GM19023 (cell line): ENCODE measurements at regions not wholly inside any gene's neighbourhood (a gene's known extent, or its start where the extent isn't known, plus 50 kb on each side); places are given as distances from the start of the nearest gene placed in this dataset.
"Not testable (repeated sequence)": the region's sequence is repeated elsewhere in the genome, so short reads cannot be mapped to it uniquely, and the experiment has no call there.

Source experiments
- ATAC-seq: cut with Tn5 transposase; IDR thresholded peaks from one replicate; pipeline ENCODE4 v1.9.1; 2021; ENCODE audit warnings: mild to moderate bottlenecking, moderate library complexity; ENCODE audit not compliant: unreplicated experiment

DNA sequence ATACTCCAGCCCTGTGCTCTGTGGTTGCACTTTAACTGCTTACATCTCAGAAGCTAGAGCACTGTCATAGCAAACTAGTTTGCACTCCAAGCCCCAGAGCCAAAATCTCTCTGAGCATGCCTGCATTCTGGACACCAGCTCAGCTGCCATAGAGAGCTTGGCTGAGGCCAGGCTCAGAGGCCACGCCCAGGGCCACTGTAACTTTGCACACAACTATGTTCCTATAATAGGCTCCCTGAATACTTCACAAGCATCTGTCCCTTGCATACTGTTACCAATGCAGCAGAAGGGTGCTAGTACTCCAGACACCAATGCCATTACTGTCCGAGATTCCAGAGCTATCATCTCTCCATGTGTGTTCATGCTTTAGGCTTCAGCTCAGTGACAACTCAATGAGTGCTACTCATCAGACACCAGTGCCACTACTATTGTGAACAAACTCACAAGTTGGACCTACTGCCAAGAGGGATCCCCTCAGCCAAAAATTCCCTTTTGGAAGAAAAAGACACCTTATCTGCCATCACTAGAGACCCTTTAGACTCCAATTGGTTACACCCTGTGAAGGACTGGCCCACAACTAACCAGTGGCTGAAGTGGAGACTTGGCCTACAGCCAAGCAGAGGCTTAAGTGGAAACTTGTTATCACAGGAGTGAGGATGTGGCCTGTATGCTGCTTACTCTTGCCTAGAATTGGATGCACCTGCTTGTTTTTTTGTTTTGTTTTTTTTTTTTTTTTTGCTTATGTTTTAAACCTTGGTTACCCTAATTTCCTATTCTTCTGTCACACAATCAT lies 211.6 kb upstream of the MAGI2 start:
- no peak for ATAC-seq

DNA sequence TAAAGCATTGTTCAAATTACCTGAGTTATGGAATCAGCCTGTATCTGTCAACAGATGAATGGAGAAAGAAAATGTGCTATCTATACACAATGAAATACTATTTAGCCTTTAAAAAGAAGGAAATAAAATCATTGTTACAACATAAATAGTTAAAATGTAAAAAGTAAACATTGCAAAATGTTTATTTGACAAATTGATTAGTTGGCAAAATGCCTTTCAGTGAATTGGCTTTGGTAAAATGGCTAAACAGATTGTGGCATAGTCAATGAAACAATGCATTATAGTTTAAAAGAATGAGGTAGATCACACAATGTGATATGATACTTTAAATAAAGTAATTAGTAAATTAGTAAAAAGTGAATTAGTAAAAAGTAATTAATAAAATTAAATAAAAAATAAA lies 204.8 kb upstream of the MAGI2 start:
- no peak for ATAC-seq

GRCh38 chr7:79653136-79653631 lies 199.7 kb upstream of the MAGI2 start:
- no peak for ATAC-seq

DNA sequence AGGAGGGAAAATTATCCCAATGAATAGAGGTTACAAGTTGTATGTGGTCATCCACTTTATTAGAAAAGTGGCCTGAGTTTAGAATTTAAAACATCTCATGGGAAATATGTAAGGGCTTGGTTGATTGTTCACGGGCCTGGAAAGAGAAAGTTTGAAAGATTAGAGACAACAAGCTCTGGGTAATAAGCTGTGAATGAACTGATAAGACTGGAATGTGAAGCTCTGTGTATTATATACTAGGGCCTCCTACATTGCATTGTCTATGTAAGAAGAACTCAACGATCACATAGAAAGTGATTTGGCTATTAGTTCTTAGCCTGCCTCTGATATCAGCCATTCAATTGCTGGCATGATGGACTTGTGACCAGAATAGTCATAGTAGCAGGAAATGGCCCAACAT lies 199.2 kb upstream of the MAGI2 start:
- no peak for ATAC-seq

GRCh38 chr7:79647711-79648110 lies 194.2 kb upstream of the MAGI2 start:
- no peak for ATAC-seq

DNA sequence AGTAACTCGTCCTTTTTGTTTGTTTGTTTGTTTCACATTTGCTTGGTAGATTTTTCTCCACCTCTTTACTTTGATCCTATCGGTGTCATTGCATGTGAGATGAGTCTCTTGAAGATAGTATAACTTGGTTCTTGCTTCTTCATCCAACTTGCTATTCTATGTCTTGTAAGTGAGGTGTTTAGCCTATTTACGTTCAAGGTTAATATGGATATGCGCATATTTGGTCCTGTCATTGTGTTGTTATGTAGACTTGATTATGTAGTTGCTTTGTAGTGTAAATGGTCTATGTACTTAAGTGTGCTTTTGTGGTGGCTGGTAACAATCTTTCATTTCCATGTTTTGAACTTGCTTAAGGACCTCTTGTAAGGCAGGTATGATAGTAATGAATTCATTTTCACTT lies 192.8 kb upstream of the MAGI2 start:
- no peak for ATAC-seq

DNA sequence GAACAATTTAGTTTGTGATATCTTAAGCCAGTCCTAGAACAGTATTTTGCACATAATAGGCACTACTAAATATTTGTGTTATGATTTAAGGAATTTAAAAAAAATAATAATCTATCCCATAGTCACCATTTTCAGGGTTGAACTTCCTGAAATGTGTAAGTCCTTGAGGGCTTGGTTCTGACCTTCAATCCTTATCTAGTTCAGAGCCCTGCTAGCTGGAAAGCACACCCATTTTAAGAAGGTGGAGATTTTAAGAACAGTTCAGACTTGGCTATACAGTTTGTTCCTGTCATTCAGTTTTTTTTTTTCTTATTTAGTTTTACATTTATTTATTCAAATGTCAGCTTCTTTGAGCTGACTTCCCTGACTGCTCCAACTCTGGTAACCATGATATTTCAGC lies 183.4 kb upstream of the MAGI2 start:
- ATAC-seq, result no peak

DNA sequence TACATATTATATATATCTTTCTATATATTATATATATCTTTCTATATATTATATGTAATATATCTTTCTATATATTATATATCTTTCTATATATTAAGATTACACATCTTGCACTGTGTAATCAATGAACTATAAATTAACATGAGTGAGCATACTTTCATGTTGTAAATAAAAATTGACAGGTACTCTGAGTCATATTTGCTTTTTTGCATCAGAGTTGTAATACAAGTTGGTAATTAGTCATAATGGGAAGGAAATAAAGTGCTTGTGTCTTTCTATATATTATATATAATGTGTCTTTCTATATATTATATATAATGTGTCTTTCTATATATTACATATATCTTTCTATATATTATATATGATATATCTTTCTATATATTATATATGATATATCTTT lies 172.5 kb upstream of the MAGI2 start:
- not testable (repeated sequence) for ATAC-seq

DNA sequence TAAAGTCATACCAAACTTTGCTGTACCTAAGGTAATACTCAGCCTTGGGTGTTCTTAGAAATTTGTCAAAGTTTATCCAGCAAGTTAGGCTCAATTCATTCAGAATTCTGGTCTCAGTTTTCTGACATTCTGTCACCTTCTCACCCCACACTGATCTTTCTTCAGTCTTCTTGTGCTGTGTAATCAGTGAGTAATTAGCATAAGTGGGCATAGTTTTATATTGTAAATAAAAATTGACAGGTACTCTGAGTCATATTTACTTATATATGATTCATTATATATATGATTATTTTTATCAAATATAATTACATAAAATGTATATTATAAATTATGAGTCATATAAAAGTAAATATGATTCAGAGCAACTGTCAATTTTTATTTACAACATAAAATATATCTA lies 170.9 kb upstream of the MAGI2 start:
- ATAC-seq, result no peak

- no peak for ATAC-seq
These were observed 169.3 kb upstream of the MAGI2 start for GRCh38 chr7:79622781-79623180.

GRCh38 chr7:79620291-79620690 lies 166.8 kb upstream of the MAGI2 start:
- no peak for ATAC-seq

DNA sequence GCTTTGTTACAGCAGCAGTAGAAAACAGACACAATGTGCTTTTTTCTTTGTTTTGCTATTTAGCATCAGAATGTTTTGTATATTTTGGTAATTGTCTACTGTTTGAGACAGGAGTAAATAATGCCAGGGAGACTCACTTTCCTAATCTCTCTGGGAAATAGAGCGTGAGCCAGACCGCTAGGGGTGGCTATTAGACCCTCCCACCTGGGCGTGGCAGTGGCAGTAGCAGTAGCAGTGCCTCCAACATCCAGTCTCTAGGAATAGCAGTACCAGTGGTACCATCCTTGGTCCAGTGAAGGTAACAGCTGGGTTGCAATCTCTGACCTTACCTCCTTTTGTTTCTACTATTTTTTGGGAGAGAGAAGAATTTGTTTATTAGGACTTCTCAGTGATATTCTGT lies 165.7 kb upstream of the MAGI2 start:
- ATAC-seq, result no peak

GRCh38 chr7:79615871-79616640 lies 162.6 kb upstream of the MAGI2 start:
- ATAC-seq, result no peak

DNA sequence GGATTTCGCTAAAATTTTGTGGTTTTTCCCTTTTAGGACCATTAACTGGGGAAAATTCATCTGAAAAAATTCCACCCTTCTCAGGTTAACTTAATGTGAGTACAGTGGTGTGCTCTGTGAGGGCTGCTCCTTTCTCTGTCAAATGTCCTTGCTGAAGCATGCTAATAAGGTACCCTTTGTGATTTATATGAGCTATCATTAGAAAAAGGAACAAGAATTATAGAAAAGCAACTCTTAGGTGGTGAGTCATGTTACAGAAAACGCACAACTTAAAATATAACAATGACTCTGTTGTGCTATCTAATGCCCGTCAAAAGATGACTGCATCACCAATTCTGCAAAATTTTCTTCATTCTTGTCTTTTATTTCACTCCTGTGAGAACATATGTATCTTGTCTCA lies 162.0 kb upstream of the MAGI2 start:
- ATAC-seq, result no peak

GRCh38 chr7:79612903-79613302 lies 159.4 kb upstream of the MAGI2 start:
- no peak for ATAC-seq

GRCh38 chr7:79612022-79612421 lies 158.6 kb upstream of the MAGI2 start:
- no peak for ATAC-seq

- ATAC-seq, result no peak
These were observed 157.4 kb upstream of the MAGI2 start for GRCh38 chr7:79610748-79611304.

DNA sequence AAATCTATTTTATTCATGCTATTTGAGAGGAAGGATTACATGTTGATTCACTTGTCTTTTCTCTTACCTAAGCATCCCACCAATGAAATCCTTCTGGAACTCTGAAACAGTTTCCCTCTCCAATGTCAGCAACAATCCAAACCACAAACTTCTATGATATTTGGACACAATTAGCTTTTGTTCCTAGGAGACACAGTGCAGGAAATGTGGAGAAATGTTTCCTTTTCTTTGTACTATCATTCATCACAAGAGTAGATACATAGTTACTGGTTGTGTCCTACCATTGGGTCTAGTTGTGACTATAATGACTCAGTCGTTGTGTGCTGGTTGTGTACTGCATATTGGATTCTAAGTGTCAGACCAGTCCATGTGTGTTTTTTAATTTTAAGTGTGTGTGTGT lies 156.8 kb upstream of the MAGI2 start:
- no peak for ATAC-seq

GRCh38 chr7:79608005-79608404 lies 154.5 kb upstream of the MAGI2 start:
- no peak for ATAC-seq

DNA sequence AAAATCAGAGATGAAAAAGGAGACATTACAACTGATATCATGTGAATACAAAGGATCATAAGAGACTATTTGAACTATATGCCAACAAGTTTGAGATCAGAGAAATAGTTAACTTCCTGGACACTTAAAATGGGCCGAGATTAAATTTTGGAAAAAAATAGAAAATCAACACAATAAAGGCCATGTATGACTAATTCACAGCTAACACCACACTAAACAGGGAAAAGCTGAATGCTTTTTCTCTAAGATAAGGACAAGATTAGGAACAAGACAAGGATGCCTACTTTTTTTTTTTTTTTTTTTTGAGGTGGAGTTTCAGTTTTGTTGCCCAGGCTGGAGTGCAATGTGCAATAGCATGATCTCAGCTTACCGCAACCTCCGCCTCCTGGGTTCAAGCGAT lies 151.4 kb upstream of the MAGI2 start:
- no peak for ATAC-seq

- ATAC-seq, result no peak
These were observed 144.9 kb upstream of the MAGI2 start for GRCh38 chr7:79598351-79598750.

- ATAC-seq, result not testable (repeated sequence)
These were observed 141.2 kb upstream of the MAGI2 start for GRCh38 chr7:79594671-79595070.
